Right lobe of liver (tissue), 6 donors: ENCODE measurements at regions not wholly inside any gene's neighbourhood (a gene's known extent, or its start where the extent isn't known, plus 50 kb on each side); places are given as distances from the start of the nearest gene placed in this dataset.

Experiments
- ATAC-seq, 4 donors: fragments of 200-7000 bp; cut with Tn5 transposase; one replicate each; pipeline ENCODE4 v1.9.1; 2020; ENCODE audit warnings: mild to moderate bottlenecking in 4 of 4, moderate library complexity in 4 of 4
- DNase-seq, 3 donors: peaks; one replicate each; pipeline ENCODE4 v3.0.0-alpha.2; 2020
- H3K27ac ChIP-seq, 3 donors: fragments of 200-600 bp; one replicate each; pipeline ENCODE4 v1.8.0; 2022
- H3K27me3 ChIP-seq, 2 donors: fragments of 200-600 bp; one replicate each; pipeline ENCODE4 v1.8.0; 2022
- H3K36me3 ChIP-seq, 4 donors: fragments of 200-600 bp; sonication (generic) in 1 of 4; one replicate each; pipeline versions ENCODE4 v1.5.1 to v1.8.0; 2017 to 2022; ENCODE audit warnings: control low read depth in 1 of 4
- H3K4me1 ChIP-seq, 4 donors: fragments of 200-600 bp; sonication (generic) in 1 of 4; one replicate each; pipeline versions ENCODE4 v1.5.1 to v1.8.0; 2017 to 2022; ENCODE audit warnings: control low read depth in 1 of 4
- H3K4me3 ChIP-seq, 3 donors: fragments of 200-600 bp; one replicate each; pipeline ENCODE4 v1.8.0; 2022
- H3K9me3 ChIP-seq, 4 donors: fragments of 200-600 bp; sonication (generic) in 1 of 4; one replicate each; pipeline versions ENCODE4 v1.5.1 to v1.8.0; 2017 to 2022; ENCODE audit warnings: control low read depth in 1 of 4
- CTCF ChIP-seq, 4 donors: fragments of 200-600 bp in 3 of 4; fragments of 450-650 bp in 1 of 4; IDR thresholded peaks; one replicate each; pipeline versions ENCODE4 v1.5.1 to v1.8.0; 2016 to 2022; ENCODE audit warnings: antibody characterized with exemption in 4 of 4, mild to moderate bottlenecking in 2 of 4
- POLR2A ChIP-seq: fragments of 450-650 bp; IDR thresholded peaks from one replicate; pipeline ENCODE4 v1.6.1; 2017; ENCODE audit warnings: antibody characterized with exemption, mild to moderate bottlenecking
- WGBS: methylation state at CpG from one replicate; pipeline ENCODE4 v1.1.6; 2018; ENCODE audit warnings: low coverage, low lambda C conversion rate; ENCODE audit not compliant: insufficient coverage; ENCODE audit errors: missing lambda C conversion rate; 5-methylcytosine and 5-hydroxymethylcytosine counted together
- intact Hi-C, 2 donors: fragments of 100-400 bp; cut with DNase I; formaldehyde crosslinking; loops; one replicate each; pipeline versions ENCODE4 v1.11.2 to v1.14.1; 2022
- donor health status: DM: no; HTN: yes; CAD: no.
- donor health status: DM: no; HTN: no; CAD: no.
- donor health status: DM: no; HTN: no; CAD: no.
- donor health status: DM: no; HTN: yes; CAD: no.
- donor health status: DM: no; HTN: yes; CAD: no.

- intact Hi-C loops = no loop called here
- TF ChIP-seq CTCF (IDR thresholded peaks at IDR 0.05) (peak in 3 of 4 donors; percentile 29 to 47 (median 39)), POLR2A (no peak)
- DNase-seq = no peak
- H3K4me3 ChIP-seq = no peak overlapping the region
- H3K4me1 ChIP-seq = no peaks in the 10 kb centered on the region
- 46% methylated on average over 6 of the region's 6 CpGs for WGBS
- H3K36me3 ChIP-seq = no peaks in the 10 kb centered on the region
- H3K27ac ChIP-seq = no peak overlapping the region
- H3K27me3 ChIP-seq = no peaks in the 10 kb centered on the region
- ATAC-seq = peak; percentile 44 to 65 (median 54)
- H3K9me3 ChIP-seq = no peaks in the 10 kb centered on the region
Measured at GRCh38 chr9:1869843-1870242, 145.3 kb upstream of the SMARCA2 start.

- TF ChIP-seq CTCF (IDR thresholded peaks at IDR 0.05) (no peak), POLR2A (no peak)
- Histone ChIP-seq H3K4me3 (no peak overlapping the region), H3K27ac (no peak overlapping the region), H3K36me3 (no peaks in the 10 kb centered on the region), H3K4me1 (no peaks in the 10 kb centered on the region), H3K9me3 (no peaks in the 10 kb centered on the region), H3K27me3 (no peaks in the 10 kb centered on the region)
- ATAC-seq (no peak), DNase-seq (no peak)
- WGBS = 21% methylated on average over 1 of the region's 2 CpGs
- intact Hi-C loops = no loop called here
Measured at GRCh38 chr9:1870915-1871314, 144.2 kb upstream of the SMARCA2 start.

GRCh38 chr9:1871626-1872419, 143.3 kb upstream of the SMARCA2 start:
- intact Hi-C loops = no loop called here
- H3K36me3 ChIP-seq = no peaks in the 10 kb centered on the region
- no peaks in the 10 kb centered on the region for H3K4me1 ChIP-seq
- no peak for ATAC-seq
- no peak overlapping the region for H3K27ac ChIP-seq
- no peak for TF ChIP-seq POLR2A
- TF ChIP-seq CTCF (IDR thresholded peaks at IDR 0.05) = no peak
- DNase-seq = no peak
- H3K4me3 ChIP-seq = no peak overlapping the region
- H3K9me3 ChIP-seq = no peaks in the 10 kb centered on the region
- H3K27me3 ChIP-seq = no peaks in the 10 kb centered on the region
- WGBS = 47% methylated on average over 8 of the region's 8 CpGs

GRCh38 chr9:1875251-1875851, 139.8 kb upstream of the SMARCA2 start:
- ATAC-seq (no peak), DNase-seq (no peak)
- H3K9me3 ChIP-seq = no peaks in the 10 kb centered on the region
- H3K27ac ChIP-seq = no peak overlapping the region
- intact Hi-C loops = no loop called here
- WGBS = 61% methylated on average over 8 of the region's 8 CpGs
- H3K27me3 ChIP-seq = no peaks in the 10 kb centered on the region
- H3K4me3 ChIP-seq = no peak overlapping the region
- H3K36me3 ChIP-seq = no peaks in the 10 kb centered on the region
- H3K4me1 ChIP-seq = no peaks in the 10 kb centered on the region
- TF ChIP-seq POLR2A (no peak), CTCF (IDR thresholded peaks at IDR 0.05) (no peak)
